ENCODE measurements at regions not wholly inside any gene's neighbourhood (a gene's known extent, or its start where the extent isn't known, plus 50 kb on each side); places are given as distances from the start of the nearest gene placed in this dataset.

- TF ChIP-seq POLR2A (IDR thresholded peaks at IDR 0.05), result no peak
- TF ChIP-seq, protein P1, sequence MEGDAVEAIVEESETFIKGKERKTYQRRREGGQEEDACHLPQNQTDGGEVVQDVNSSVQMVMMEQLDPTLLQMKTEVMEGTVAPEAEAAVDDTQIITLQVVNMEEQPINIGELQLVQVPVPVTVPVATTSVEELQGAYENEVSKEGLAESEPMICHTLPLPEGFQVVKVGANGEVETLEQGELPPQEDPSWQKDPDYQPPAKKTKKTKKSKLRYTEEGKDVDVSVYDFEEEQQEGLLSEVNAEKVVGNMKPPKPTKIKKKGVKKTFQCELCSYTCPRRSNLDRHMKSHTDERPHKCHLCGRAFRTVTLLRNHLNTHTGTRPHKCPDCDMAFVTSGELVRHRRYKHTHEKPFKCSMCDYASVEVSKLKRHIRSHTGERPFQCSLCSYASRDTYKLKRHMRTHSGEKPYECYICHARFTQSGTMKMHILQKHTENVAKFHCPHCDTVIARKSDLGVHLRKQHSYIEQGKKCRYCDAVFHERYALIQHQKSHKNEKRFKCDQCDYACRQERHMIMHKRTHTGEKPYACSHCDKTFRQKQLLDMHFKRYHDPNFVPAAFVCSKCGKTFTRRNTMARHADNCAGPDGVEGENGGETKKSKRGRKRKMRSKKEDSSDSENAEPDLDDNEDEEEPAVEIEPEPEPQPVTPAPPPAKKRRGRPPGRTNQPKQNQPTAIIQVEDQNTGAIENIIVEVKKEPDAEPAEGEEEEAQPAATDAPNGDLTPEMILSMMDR (IDR thresholded peaks at IDR 0.05), result no peak
Measured at GRCh38 chr2:128751746-128752145, 433.1 kb upstream of the HS6ST1 start.

Data from right lobe of liver (tissue), 4 donors.